ENCODE measurements at regions not wholly inside any gene's neighbourhood (a gene's known extent, or its start where the extent isn't known, plus 50 kb on each side); places are given as distances from the start of the nearest gene placed in this dataset.

DNA sequence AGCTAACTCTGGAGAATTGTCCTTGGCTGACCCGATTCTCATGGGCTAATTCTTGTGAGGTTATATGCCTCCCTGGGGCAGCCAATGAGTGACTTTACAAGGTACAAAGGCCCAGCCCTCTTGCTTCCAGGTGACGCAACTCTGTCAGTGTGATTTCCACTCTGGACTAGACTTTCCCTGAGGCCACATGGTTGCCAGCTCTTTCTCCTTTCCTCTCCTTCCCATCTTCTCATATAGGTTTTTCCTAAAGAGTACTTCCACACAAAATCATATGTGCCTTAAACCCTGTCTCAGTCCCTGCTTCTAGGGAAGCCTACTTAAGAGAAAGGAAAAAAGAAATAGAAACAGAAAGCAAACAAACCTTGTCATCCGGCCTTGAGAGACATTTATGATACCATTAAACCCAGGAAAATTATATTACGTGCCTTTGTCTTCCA, 226.2 kb upstream of the ZSWIM2 start:
- TF ChIP-seq, protein P1, sequence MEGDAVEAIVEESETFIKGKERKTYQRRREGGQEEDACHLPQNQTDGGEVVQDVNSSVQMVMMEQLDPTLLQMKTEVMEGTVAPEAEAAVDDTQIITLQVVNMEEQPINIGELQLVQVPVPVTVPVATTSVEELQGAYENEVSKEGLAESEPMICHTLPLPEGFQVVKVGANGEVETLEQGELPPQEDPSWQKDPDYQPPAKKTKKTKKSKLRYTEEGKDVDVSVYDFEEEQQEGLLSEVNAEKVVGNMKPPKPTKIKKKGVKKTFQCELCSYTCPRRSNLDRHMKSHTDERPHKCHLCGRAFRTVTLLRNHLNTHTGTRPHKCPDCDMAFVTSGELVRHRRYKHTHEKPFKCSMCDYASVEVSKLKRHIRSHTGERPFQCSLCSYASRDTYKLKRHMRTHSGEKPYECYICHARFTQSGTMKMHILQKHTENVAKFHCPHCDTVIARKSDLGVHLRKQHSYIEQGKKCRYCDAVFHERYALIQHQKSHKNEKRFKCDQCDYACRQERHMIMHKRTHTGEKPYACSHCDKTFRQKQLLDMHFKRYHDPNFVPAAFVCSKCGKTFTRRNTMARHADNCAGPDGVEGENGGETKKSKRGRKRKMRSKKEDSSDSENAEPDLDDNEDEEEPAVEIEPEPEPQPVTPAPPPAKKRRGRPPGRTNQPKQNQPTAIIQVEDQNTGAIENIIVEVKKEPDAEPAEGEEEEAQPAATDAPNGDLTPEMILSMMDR (IDR thresholded peaks at IDR 0.05): no peak
- TF ChIP-seq ZFX (IDR thresholded peaks at IDR 0.05; ENCODE audit: borderline replicate concordance): no peak
- no peak overlapping the region for H3K27ac ChIP-seq

DNA sequence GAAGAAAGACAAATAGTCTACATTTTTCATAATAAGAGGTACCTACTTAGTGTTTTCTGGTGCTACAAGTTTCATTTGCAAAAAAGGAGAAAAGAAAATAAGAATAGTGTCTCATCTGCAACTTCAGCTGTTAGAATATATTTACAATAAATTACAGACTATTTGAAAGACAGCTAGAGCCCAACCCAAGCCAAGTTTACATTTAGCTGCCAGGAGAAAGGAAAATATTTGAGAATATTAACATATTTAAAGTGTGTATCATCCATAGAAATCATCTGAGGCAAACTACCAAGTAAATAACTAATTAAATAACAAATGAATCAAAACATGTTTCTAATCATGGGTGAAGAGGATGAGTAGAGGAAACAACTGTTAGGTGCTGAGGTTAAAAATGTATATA, 209.2 kb upstream of the ZSWIM2 start:
- no peak for TF ChIP-seq ZFX (IDR thresholded peaks at IDR 0.05; ENCODE audit: borderline replicate concordance)
- TF ChIP-seq, protein P1 (IDR thresholded peaks at IDR 0.05): no peak
- H3K27ac ChIP-seq: no peak overlapping the region

DNA sequence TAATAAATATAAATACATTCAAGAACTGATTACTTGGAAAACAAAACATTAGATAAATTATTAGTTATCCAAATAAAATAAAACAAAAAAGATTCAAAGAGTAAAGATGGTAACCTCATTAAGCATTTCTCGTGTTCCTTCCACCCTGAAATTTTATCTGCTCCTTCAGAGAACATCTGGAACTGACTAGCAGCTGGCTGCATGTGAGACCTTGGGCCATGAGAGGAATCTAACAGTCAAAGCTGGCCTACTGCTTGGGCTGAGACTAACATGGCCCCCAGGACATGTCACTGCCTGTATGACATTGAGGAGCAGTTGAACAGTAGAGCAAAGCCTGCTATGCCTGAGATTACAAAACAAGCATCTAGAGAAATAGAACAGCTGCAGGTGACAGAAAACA, 208.5 kb upstream of the ZSWIM2 start:
- no peak overlapping the region for H3K27ac ChIP-seq
- no peak for TF ChIP-seq ZFX (IDR thresholded peaks at IDR 0.05; ENCODE audit: borderline replicate concordance)
- TF ChIP-seq, protein P1 (IDR thresholded peaks at IDR 0.05): no peak

DNA sequence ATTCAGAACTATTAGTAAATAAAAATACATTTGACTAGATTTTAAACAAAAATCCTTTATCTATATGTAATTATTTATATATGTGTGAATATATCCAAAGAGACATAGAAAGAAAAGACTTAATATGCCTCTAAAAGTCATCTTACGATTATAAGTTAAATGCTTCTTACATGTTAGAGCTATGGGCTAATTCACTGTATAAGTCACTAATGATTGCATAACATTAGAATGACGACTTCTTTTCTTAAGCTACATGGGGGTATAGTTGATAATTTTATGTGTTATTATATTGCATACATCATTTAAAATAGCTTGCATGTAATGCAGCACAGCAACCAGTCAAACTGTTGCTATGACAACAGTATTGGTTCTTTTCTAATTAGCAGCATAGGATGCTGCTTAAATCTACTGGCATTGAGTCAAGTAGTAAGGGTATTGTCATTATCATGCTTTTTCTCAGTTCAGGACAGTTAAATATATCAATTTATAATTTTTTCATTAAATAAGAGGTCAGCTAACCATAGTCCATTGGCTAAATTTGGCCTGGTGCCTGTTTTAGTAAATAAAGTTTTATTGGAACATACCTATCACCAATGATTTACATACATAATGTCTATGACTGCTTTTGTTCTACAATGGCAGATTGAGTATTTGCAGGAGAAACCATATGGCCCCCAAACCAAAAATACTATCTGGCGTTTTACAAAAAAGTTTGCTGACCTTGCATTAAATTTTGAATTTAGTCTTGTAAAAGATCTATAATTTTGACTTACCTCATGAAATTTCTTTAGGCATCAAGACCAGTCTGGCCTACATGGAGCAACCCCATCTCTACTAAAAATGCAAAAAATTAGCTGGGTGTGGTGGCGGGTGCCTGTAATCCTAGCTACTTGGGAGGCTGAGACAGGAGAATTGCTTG, 207.7 kb upstream of the ZSWIM2 start:
- TF ChIP-seq, protein P1 (IDR thresholded peaks at IDR 0.05): no peak
- no peak for TF ChIP-seq ZFX (IDR thresholded peaks at IDR 0.05; ENCODE audit: borderline replicate concordance)
- H3K27ac ChIP-seq: no peak overlapping the region

DNA sequence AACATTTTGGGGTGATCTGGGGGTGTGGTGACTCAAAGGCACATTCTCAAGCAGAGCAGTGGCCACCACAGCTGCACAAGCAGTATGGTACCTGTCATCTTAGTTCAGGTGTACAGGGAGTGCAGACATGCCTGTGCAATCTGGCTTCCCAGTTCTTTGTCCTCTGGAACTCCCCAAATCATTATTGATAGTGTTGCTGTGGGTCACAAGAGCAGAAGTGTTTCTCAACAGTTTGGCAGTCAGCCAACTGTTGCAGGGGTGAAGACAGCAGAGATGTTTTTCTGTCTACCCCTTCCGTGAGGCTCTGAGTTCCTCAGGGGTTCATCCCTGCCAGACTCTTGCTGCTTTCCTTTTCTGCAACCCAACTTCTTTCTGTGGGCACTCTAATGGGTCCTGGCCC, 206.5 kb upstream of the ZSWIM2 start:
- TF ChIP-seq ZFX (IDR thresholded peaks at IDR 0.05; ENCODE audit: borderline replicate concordance): no peak
- TF ChIP-seq, protein P1 (IDR thresholded peaks at IDR 0.05): no peak
- no peak overlapping the region for H3K27ac ChIP-seq

DNA sequence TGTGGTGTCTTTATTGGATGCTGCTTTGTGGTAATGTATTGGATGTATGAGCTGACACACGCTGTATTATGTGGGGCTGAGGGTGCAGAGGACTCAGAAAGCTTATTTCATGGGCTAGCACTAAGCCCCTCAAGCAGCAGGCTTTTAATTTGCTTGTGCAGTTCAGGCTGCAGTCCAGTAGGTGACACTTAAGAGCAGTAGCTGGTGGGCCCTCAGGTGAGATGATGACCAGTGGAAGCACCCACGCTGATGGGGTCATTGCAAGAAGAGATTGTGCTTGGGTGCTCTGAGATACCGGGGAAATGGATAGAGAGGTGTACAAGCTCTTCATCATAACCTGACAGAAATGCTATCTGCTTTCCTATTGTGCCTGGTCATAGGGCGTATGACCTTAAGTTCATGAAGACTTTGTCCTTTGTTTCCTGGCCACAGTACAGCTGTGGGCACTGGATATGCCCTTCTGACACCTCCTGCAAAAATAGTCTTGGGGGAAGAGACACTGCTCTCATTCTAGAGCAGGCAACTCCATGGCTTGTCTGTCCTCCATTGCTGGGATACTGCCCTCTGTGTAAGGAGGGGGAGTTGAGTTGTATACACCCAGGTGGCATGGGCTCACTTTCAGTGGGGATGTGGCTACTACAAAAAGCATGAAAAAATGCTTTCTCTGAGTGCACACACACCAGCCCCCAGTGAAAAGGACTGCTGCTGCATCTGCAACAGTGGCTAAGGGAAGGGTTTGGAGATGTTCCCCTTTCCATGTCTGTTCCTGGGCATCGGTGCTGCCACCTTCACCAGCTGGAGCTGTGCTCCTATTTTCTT, 205.7 kb upstream of the ZSWIM2 start:
- no peak overlapping the region for H3K27ac ChIP-seq
- TF ChIP-seq ZFX (IDR thresholded peaks at IDR 0.05; ENCODE audit: borderline replicate concordance): no peak
- TF ChIP-seq, protein P1 (IDR thresholded peaks at IDR 0.05): peak; percentile 15; the same call in 1 of the 2 replicates
